Choroid plexus epithelial cell (primary cell): ENCODE measurements at regions not wholly inside any gene's neighbourhood (a gene's known extent, or its start where the extent isn't known, plus 50 kb on each side); places are given as distances from the start of the nearest gene placed in this dataset.

Experiments used
- DNase-seq: peaks from one replicate; pipeline ENCODE4 v3.0.0-alpha.2; 2010; ENCODE audit warnings: low read depth
- H3K4me3 ChIP-seq: 2 replicates; pipeline ENCODE4 v1.5.1; 2011; ENCODE audit warnings: low read depth, mild to moderate bottlenecking, control low read depth, low read length, moderate library complexity
- TF ChIP-seq, protein P1 (sequence below): conservative IDR thresholded peaks from 2 replicates; pipeline ENCODE4 v1.5.1; 2011; ENCODE audit warnings: low read depth, mild to moderate bottlenecking, control low read depth, inconsistent platforms, low read length, moderate library complexity

DNA sequence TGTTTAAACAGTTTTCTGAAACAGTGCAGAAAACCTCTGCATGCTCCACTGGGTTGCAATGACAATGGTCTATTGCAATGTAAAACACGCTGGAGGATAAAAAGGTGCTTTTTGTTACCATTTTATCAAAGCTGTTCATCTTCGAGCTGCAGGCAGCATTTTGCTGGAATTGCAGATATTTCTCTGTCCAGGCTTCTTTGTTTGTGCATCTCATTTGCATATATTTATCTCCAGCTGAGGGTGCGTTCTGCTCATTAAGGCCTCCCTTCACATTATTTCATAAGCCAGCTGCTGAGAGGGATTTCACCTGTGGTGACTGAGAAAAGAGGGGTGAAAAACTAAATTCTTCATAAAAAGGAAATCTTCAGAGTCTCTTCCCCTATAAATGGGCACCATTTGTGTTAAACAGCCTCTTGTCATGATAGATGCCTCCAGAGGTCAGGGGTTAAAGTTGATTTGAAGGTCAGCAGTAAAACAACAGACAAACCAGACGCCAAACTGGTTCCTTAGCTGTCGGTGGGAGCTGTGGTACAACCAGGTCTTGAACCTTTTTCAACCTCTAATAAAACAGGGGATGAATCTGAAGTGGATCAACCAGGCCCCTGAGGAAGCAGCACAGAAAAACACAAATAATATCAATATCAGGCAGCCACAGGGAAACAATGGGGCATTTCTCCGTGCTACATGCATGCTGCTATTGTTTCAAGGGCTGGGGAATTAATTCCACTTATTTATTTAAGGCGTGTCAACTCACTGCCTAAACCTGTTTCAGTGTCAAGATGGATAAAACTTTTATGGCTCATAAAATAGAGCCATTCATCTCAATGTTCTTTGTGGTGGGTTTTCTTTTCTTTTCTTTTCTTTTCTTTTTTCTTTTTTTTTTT lies 265.1 kb downstream of the MEIS1 start:
- TF ChIP-seq, protein P1, sequence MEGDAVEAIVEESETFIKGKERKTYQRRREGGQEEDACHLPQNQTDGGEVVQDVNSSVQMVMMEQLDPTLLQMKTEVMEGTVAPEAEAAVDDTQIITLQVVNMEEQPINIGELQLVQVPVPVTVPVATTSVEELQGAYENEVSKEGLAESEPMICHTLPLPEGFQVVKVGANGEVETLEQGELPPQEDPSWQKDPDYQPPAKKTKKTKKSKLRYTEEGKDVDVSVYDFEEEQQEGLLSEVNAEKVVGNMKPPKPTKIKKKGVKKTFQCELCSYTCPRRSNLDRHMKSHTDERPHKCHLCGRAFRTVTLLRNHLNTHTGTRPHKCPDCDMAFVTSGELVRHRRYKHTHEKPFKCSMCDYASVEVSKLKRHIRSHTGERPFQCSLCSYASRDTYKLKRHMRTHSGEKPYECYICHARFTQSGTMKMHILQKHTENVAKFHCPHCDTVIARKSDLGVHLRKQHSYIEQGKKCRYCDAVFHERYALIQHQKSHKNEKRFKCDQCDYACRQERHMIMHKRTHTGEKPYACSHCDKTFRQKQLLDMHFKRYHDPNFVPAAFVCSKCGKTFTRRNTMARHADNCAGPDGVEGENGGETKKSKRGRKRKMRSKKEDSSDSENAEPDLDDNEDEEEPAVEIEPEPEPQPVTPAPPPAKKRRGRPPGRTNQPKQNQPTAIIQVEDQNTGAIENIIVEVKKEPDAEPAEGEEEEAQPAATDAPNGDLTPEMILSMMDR: no peak
- DNase-seq: no peak

DNA sequence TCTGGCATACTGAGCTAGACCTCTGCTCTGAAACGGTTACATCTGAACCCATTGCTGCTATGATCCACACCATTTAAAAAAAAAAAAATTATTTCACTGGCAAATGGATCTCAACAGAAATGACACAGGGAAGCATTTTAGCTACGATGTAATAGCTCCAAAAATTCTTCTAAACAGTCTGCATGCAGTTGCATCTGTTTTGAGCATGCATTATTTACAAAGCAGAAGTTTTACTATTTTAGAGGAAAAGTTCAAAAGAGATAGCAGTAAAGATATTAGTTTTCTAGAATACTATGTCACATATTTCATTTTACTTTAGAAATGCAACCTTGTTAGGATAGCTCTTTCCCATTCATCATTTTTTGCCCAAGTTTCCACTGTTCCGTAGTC lies 265.7 kb downstream of the MEIS1 start:
- DNase-seq: no peak
- TF ChIP-seq, protein P1: no peak
- no peak overlapping the region for H3K4me3 ChIP-seq

More for the DNA sequence above, 265.1 kb downstream of the MEIS1 start:
- no peak overlapping the region for H3K4me3 ChIP-seq

- TF ChIP-seq, protein P1: no peak
- DNase-seq: no peak
- no peak overlapping the region for H3K4me3 ChIP-seq
These were observed 266.3 kb downstream of the MEIS1 start for GRCh38 chr2:66701251-66701650.

GRCh38 chr2:66701656-66702055 lies 266.7 kb downstream of the MEIS1 start:
- DNase-seq: no peak
- no peak overlapping the region for H3K4me3 ChIP-seq
- TF ChIP-seq, protein P1: no peak

DNA sequence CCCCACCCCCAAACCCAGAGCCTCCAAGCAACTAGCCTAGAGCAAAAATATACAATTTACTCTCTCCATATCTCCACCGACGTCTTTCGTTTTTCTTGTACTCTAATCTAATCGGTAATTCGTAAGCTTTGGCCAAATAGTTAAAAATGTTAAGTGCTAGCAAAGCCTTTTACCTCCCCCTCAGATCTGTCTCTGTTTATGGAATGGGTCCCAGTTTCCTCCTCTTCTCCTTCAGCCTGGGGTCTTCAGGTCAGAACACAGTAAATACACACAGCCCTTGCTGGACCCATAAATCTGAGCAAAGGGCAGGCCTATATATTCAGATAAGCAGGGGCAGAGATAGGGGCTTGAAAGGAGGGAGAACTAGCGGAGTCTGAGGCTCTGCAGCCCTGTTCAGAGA lies 267.4 kb downstream of the MEIS1 start:
- TF ChIP-seq, protein P1: no peak

GRCh38 chr2:66704786-66705185 lies 269.9 kb downstream of the MEIS1 start:
- DNase-seq: no peak
- no peak overlapping the region for H3K4me3 ChIP-seq
- TF ChIP-seq, protein P1: no peak

More for the DNA sequence above, 267.4 kb downstream of the MEIS1 start:
- no peak for DNase-seq
- no peak overlapping the region for H3K4me3 ChIP-seq

GRCh38 chr2:66714610-66715009 lies 279.7 kb downstream of the MEIS1 start:
- H3K4me3 ChIP-seq: no peak overlapping the region
- peak; percentile 35 for DNase-seq
- TF ChIP-seq, protein P1: no peak
